ENCODE measurements at regions not wholly inside any gene's neighbourhood (a gene's known extent, or its start where the extent isn't known, plus 50 kb on each side); places are given as distances from the start of the nearest gene placed in this dataset.

DNA sequence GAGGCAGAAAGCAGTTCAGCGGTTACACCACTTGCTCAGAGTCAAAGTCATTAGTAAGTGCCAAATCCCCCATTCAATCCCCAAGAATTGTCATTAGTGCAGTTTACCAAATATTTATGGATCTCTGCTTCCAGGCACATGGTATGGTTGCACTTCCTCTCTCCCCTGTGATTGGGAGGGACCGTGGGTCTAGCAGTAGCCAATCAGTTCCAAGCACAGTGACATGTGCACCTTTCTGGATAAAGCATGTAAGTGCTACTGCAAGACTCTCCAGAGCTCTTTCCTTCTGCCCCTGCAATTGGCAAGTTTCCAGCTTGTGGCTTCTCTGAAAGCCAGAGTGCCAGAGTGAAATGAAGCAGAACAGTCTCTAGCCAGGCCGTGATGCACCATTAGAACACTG, 85.3 kb upstream of the FLRT2 start:
- no peaks in the 10 kb centered on the region for H3K4me1 ChIP-seq (ENCODE audit: control insufficient read depth, insufficient read depth, low read length)
- ATAC-seq (no peak), DNase-seq (ENCODE audit: low read depth, low spot score) (no peak)
- in situ Hi-C loops (cut with HindIII; ENCODE audit: low pct_unique_long_range_greater_than_20kb, low sequenced_read_pairs) = no loop called here
- BruUV-seq (replicated peaks) = no TSS peak
- TF ChIP-seq TCF7L2 (IDR thresholded peaks at IDR 0.05; ENCODE audit: low read depth, low read length) (no peak), CTCF (IDR thresholded peaks at IDR 0.05) (no peak), POLR2AphosphoS5 (IDR thresholded peaks at IDR 0.05; ENCODE audit: low read depth, low read length) (no peak), SIN3A (IDR thresholded peaks at IDR 0.05; ENCODE audit: borderline replicate concordance, insufficient read depth, low read depth, low read length) (no peak)
- TF ChIP-seq, protein P1, sequence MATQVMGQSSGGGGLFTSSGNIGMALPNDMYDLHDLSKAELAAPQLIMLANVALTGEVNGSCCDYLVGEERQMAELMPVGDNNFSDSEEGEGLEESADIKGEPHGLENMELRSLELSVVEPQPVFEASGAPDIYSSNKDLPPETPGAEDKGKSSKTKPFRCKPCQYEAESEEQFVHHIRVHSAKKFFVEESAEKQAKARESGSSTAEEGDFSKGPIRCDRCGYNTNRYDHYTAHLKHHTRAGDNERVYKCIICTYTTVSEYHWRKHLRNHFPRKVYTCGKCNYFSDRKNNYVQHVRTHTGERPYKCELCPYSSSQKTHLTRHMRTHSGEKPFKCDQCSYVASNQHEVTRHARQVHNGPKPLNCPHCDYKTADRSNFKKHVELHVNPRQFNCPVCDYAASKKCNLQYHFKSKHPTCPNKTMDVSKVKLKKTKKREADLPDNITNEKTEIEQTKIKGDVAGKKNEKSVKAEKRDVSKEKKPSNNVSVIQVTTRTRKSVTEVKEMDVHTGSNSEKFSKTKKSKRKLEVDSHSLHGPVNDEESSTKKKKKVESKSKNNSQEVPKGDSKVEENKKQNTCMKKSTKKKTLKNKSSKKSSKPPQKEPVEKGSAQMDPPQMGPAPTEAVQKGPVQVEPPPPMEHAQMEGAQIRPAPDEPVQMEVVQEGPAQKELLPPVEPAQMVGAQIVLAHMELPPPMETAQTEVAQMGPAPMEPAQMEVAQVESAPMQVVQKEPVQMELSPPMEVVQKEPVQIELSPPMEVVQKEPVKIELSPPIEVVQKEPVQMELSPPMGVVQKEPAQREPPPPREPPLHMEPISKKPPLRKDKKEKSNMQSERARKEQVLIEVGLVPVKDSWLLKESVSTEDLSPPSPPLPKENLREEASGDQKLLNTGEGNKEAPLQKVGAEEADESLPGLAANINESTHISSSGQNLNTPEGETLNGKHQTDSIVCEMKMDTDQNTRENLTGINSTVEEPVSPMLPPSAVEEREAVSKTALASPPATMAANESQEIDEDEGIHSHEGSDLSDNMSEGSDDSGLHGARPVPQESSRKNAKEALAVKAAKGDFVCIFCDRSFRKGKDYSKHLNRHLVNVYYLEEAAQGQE (IDR thresholded peaks at IDR 0.05; ENCODE audit: insufficient read depth in 1 of 2, low read depth in 2 of 2, low read length in 1 of 2) = no peak
- H3K9me3 ChIP-seq (ENCODE audit: control insufficient read depth, insufficient read depth, low read depth, low read length) = no peaks in the 10 kb centered on the region
- intact Hi-C loops (cut with micrococcal nuclease; ENCODE audit: unreplicated experiment) = no loop called here
- no peak overlapping the region for H3K27ac ChIP-seq (ENCODE audit: low read length)
- POLR2A ChIA-PET = no interaction called here
- CTCF ChIA-PET = no interaction called here
- no peaks in the 10 kb centered on the region for H3K36me3 ChIP-seq (ENCODE audit: control insufficient read depth, insufficient read depth, low read length)
- no peaks in the 10 kb centered on the region for H3K27me3 ChIP-seq (ENCODE audit: control insufficient read depth, insufficient read depth, low read length)
- no peak overlapping the region for H3K4me3 ChIP-seq (ENCODE audit: low read depth in 2 of 2, low read length in 2 of 2)

- CTCF ChIA-PET = no interaction called here
- intact Hi-C loops (cut with micrococcal nuclease; ENCODE audit: unreplicated experiment) = no loop called here
- no peaks in the 10 kb centered on the region for H3K27me3 ChIP-seq (ENCODE audit: control insufficient read depth, insufficient read depth, low read length)
Observed at GRCh38 chr14:85445151-85445795, 84.7 kb upstream of the FLRT2 start.

More at GRCh38 chr14:85445151-85445795, 84.7 kb upstream of the FLRT2 start:
- no TSS peak for BruUV-seq (replicated peaks)
- no peak for TF ChIP-seq SIN3A (IDR thresholded peaks at IDR 0.05; ENCODE audit: borderline replicate concordance, insufficient read depth, low read depth, low read length)
- TF ChIP-seq, protein P1 (IDR thresholded peaks at IDR 0.05; ENCODE audit: insufficient read depth in 1 of 2, low read depth in 2 of 2, low read length in 1 of 2) = no peak
- TF ChIP-seq TCF7L2 (IDR thresholded peaks at IDR 0.05; ENCODE audit: low read depth, low read length) = no peak
- TF ChIP-seq CTCF (IDR thresholded peaks at IDR 0.05) = no peak
- TF ChIP-seq POLR2AphosphoS5 (IDR thresholded peaks at IDR 0.05; ENCODE audit: low read depth, low read length) = no peak
- in situ Hi-C loops (cut with HindIII; ENCODE audit: low pct_unique_long_range_greater_than_20kb, low sequenced_read_pairs) = no loop called here
- H3K4me1 ChIP-seq (ENCODE audit: control insufficient read depth, insufficient read depth, low read length) = no peaks in the 10 kb centered on the region
- DNase-seq (ENCODE audit: low read depth, low spot score) (no peak), ATAC-seq (no peak)
- no peaks in the 10 kb centered on the region for H3K36me3 ChIP-seq (ENCODE audit: control insufficient read depth, insufficient read depth, low read length)
- no peaks in the 10 kb centered on the region for H3K9me3 ChIP-seq (ENCODE audit: control insufficient read depth, insufficient read depth, low read depth, low read length)
- H3K4me3 ChIP-seq (ENCODE audit: low read depth in 2 of 2, low read length in 2 of 2) = no peak overlapping the region
- H3K27ac ChIP-seq (ENCODE audit: low read length) = no peak overlapping the region
- POLR2A ChIA-PET = no interaction called here
